ENCODE measurements at regions not wholly inside any gene's neighbourhood (a gene's known extent, or its start where the extent isn't known, plus 50 kb on each side); places are given as distances from the start of the nearest gene placed in this dataset.

DNA sequence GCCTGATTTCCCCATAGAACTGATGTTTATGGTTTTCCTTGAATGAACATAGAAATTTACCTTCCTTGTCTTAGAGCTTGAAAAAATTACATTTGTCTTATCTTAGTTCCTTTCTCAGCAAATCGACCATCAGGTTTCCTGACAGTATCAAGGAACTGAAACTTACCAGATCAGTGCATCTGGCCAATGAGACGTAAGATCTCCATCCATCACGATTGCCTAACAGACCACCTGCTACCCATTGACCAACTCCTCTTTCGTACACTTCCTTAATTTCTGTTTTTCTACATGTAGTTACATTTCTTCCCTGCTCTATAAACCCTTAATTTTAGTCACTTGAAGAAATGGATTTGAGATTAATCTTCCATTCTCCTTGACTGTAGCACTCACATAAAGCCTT is 57.4 kb upstream of the TMPRSS15 start:
- no peak for DNase-seq (ENCODE audit: low read depth, low spot score)
- H3K4me2 ChIP-seq (ENCODE audit: low read length), result no peak overlapping the region
- no peaks in the 10 kb centered on the region for H3K4me1 ChIP-seq (ENCODE audit: control insufficient read depth in 1 of 2, insufficient read depth in 2 of 2, low read length in 2 of 2)
- intact Hi-C loops (cut with micrococcal nuclease), result no loop called here
- H3K27ac ChIP-seq (ENCODE audit: low read depth, low read length), result no peak overlapping the region
- no peak for ATAC-seq
- H3K9ac ChIP-seq (ENCODE audit: low read length), result no peak overlapping the region
- no peaks in the 10 kb centered on the region for H4K20me1 ChIP-seq (ENCODE audit: insufficient read depth)
- H3K4me3 ChIP-seq (replicated peaks in 1 of 2; ENCODE audit: low read depth in 1 of 2, low read length in 2 of 2), result no peak overlapping the region
- H3K27me3 ChIP-seq (ENCODE audit: insufficient read depth, low read length), result no peaks in the 10 kb centered on the region
- H3K9me3 ChIP-seq (ENCODE audit: control insufficient read depth in 1 of 2, insufficient read depth in 1 of 2, low read depth in 1 of 2, low read length in 2 of 2), result peaks cover 0 to 10% of the 10 kb centered on the region in 2 experiments; a peak in 2 of 4 replicates
- H3K36me3 ChIP-seq (ENCODE audit: control insufficient read depth in 1 of 2, insufficient read depth in 2 of 2, low read length in 2 of 2), result no peaks in the 10 kb centered on the region
- ChIA-PET RAD21 (ENCODE audit: low non-redundant PET in 1 of 2, low total read pairs in 2 of 2, uncharacterized antibody in 2 of 2, unreplicated experiment in 2 of 2) (no interaction called here), CTCF (no interaction called here), POLR2A (no interaction called here)
- no peak overlapping the region for H2AFZ ChIP-seq (ENCODE audit: low read depth, low read length, poor library complexity, severe bottlenecking)
- TF ChIP-seq, protein P1, sequence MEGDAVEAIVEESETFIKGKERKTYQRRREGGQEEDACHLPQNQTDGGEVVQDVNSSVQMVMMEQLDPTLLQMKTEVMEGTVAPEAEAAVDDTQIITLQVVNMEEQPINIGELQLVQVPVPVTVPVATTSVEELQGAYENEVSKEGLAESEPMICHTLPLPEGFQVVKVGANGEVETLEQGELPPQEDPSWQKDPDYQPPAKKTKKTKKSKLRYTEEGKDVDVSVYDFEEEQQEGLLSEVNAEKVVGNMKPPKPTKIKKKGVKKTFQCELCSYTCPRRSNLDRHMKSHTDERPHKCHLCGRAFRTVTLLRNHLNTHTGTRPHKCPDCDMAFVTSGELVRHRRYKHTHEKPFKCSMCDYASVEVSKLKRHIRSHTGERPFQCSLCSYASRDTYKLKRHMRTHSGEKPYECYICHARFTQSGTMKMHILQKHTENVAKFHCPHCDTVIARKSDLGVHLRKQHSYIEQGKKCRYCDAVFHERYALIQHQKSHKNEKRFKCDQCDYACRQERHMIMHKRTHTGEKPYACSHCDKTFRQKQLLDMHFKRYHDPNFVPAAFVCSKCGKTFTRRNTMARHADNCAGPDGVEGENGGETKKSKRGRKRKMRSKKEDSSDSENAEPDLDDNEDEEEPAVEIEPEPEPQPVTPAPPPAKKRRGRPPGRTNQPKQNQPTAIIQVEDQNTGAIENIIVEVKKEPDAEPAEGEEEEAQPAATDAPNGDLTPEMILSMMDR (IDR thresholded peaks at IDR 0.05 in 2 of 3, conservative IDR thresholded peaks at IDR 0.05 in 1 of 3; ENCODE audit: borderline replicate concordance in 1 of 3, insufficient read depth in 1 of 3, low read depth in 2 of 3, low read length in 2 of 3), result no peak
- TF ChIP-seq EZH2phosphoT487 (IDR thresholded peaks at IDR 0.05; ENCODE audit: borderline replicate concordance) (no peak), ZFX (IDR thresholded peaks at IDR 0.05) (no peak), SRF (IDR thresholded peaks at IDR 0.05; ENCODE audit: low read depth) (no peak), TCF7L2 (IDR thresholded peaks at IDR 0.05; ENCODE audit: borderline replicate concordance, extremely low read depth, insufficient read depth, insufficient read length) (no peak), SP1 (IDR thresholded peaks at IDR 0.05; ENCODE audit: low read depth) (no peak), POLR2AphosphoS5 (IDR thresholded peaks at IDR 0.05; ENCODE audit: low read depth, low read length) (no peak), ZNF274 (IDR thresholded peaks at IDR 0.05; ENCODE audit: low read depth, low read length) (no peak), FOSL1 (IDR thresholded peaks at IDR 0.05; ENCODE audit: low read depth) (no peak), ELF1 (IDR thresholded peaks at IDR 0.05; ENCODE audit: borderline replicate concordance, low read depth) (no peak), JUND (IDR thresholded peaks at IDR 0.05) (no peak), EZH2 (IDR thresholded peaks at IDR 0.05) (no peak), CEBPB (IDR thresholded peaks at IDR 0.05; ENCODE audit: low read depth) (no peak), RAD21 (IDR thresholded peaks at IDR 0.05; ENCODE audit: low read depth) (no peak)
- TF ChIP-seq, protein P2, sequence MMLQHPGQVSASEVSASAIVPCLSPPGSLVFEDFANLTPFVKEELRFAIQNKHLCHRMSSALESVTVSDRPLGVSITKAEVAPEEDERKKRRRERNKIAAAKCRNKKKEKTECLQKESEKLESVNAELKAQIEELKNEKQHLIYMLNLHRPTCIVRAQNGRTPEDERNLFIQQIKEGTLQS (IDR thresholded peaks at IDR 0.05), result no peak
- no peaks in the 10 kb centered on the region for H3K79me2 ChIP-seq (ENCODE audit: insufficient read depth, low read length)
- BruUV-seq (replicated peaks), result no TSS peak
- H3K9me2 ChIP-seq (ENCODE audit: insufficient read depth), result no peaks in the 10 kb centered on the region

Measured in HCT116 (cell line).